Transverse colon (tissue), 4 donors: ENCODE measurements at regions not wholly inside any gene's neighbourhood (a gene's known extent, or its start where the extent isn't known, plus 50 kb on each side); places are given as distances from the start of the nearest gene placed in this dataset.

Experiments
- POLR2A ChIP-seq: fragments of 450-650 bp; IDR thresholded peaks from one replicate; pipeline ENCODE4 v1.6.1; 2016; ENCODE audit warnings: antibody characterized with exemption, mild to moderate bottlenecking, moderate library complexity
- POLR2AphosphoS5 ChIP-seq, 3 donors: sonication (generic); formaldehyde crosslinking; IDR thresholded peaks; one replicate each; pipeline ENCODE4 v1.6.1; 2016; ENCODE audit warnings: antibody characterized with exemption in 3 of 3
- TF ChIP-seq, protein P1 (sequence below), 5 experiments: fragments of 200-600 bp in 3 of 5; fragments of 450-650 bp in 2 of 5; sonication (generic) in 3 of 5; IDR thresholded peaks; 1 replicate in 2 of 5; 2 replicates in 3 of 5; pipeline ENCODE4 v1.5.1; 2016 to 2017; ENCODE audit warnings: antibody characterized with exemption in 5 of 5, inconsistent platforms in 3 of 5, mild to moderate bottlenecking in 2 of 5, moderate library complexity in 1 of 5

DNA sequence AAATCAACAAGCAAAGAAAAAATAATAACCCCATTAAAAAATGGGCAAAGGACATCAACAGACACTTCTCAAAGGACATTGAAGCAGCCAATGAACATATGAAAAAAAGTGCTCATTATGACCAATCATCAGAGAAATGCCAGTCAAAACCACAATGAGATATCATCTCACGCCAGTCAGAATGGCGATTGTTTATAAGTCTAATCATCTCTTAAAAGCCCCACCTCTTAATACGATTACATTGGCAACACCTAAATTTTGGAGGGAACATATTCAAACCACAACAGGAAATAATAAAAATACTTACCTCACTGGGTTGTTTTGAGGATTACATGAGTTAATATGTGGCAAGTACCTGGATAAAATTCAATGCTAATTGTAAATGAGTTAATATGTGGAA is 57.1 kb upstream of the PLPPR4 start:
- no peak for TF ChIP-seq POLR2A
- TF ChIP-seq, protein P1, sequence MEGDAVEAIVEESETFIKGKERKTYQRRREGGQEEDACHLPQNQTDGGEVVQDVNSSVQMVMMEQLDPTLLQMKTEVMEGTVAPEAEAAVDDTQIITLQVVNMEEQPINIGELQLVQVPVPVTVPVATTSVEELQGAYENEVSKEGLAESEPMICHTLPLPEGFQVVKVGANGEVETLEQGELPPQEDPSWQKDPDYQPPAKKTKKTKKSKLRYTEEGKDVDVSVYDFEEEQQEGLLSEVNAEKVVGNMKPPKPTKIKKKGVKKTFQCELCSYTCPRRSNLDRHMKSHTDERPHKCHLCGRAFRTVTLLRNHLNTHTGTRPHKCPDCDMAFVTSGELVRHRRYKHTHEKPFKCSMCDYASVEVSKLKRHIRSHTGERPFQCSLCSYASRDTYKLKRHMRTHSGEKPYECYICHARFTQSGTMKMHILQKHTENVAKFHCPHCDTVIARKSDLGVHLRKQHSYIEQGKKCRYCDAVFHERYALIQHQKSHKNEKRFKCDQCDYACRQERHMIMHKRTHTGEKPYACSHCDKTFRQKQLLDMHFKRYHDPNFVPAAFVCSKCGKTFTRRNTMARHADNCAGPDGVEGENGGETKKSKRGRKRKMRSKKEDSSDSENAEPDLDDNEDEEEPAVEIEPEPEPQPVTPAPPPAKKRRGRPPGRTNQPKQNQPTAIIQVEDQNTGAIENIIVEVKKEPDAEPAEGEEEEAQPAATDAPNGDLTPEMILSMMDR (IDR thresholded peaks at IDR 0.05): no peak
- TF ChIP-seq POLR2AphosphoS5 (IDR thresholded peaks at IDR 0.05): no peak
